Ovary (tissue), 1 donor: ENCODE measurements at regions not wholly inside any gene's neighbourhood (a gene's known extent, or its start where the extent isn't known, plus 50 kb on each side); places are given as distances from the start of the nearest gene placed in this dataset.

Experiments used
- EP300 ChIP-seq: sonication (generic); formaldehyde crosslinking; IDR thresholded peaks from one replicate; pipeline ENCODE4 v1.6.1; 2017; ENCODE audit warnings: antibody characterized with exemption
- POLR2A ChIP-seq: fragments of 450-650 bp; IDR thresholded peaks from one replicate; pipeline ENCODE4 v1.6.1; 2017; ENCODE audit warnings: antibody characterized with exemption, mild to moderate bottlenecking, moderate library complexity

- TF ChIP-seq EP300: no peak
- TF ChIP-seq POLR2A: no peak
Observed at GRCh38 chr7:142362349-142362748, 104.5 kb upstream of the PRSS58 start.
